ENCODE measurements at regions not wholly inside any gene's neighbourhood (a gene's known extent, or its start where the extent isn't known, plus 50 kb on each side); places are given as distances from the start of the nearest gene placed in this dataset.

- no peaks in the 10 kb centered on the region for H3K79me2 ChIP-seq (ENCODE audit: low read length)
- H3F3A ChIP-seq (ENCODE audit: insufficient read depth, low read length): no peaks in the 10 kb centered on the region
- H3K9me3 ChIP-seq (replicated peaks; ENCODE audit: insufficient read depth, low read length): no peaks in the 10 kb centered on the region
- H3K27me3 ChIP-seq (replicated peaks; ENCODE audit: insufficient read depth, low read length): no peaks in the 10 kb centered on the region
- H3K4me3 ChIP-seq (ENCODE audit: low read length): no peak overlapping the region
- no peaks in the 10 kb centered on the region for H3K36me3 ChIP-seq (replicated peaks; ENCODE audit: insufficient read depth, low read length)
- no peak overlapping the region for H3K9ac ChIP-seq (ENCODE audit: low read length)
- TF ChIP-seq EZH2 (optimal IDR thresholded peaks at IDR 0.05; ENCODE audit: low read depth, low read length): no peak
- TF ChIP-seq, protein P1, sequence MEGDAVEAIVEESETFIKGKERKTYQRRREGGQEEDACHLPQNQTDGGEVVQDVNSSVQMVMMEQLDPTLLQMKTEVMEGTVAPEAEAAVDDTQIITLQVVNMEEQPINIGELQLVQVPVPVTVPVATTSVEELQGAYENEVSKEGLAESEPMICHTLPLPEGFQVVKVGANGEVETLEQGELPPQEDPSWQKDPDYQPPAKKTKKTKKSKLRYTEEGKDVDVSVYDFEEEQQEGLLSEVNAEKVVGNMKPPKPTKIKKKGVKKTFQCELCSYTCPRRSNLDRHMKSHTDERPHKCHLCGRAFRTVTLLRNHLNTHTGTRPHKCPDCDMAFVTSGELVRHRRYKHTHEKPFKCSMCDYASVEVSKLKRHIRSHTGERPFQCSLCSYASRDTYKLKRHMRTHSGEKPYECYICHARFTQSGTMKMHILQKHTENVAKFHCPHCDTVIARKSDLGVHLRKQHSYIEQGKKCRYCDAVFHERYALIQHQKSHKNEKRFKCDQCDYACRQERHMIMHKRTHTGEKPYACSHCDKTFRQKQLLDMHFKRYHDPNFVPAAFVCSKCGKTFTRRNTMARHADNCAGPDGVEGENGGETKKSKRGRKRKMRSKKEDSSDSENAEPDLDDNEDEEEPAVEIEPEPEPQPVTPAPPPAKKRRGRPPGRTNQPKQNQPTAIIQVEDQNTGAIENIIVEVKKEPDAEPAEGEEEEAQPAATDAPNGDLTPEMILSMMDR (IDR thresholded peaks at IDR 0.05; ENCODE audit: low read length): no peak
- TF ChIP-seq EZH2phosphoT487 (IDR thresholded peaks at IDR 0.05; ENCODE audit: low read length): no peak
- H3K4me1 ChIP-seq (ENCODE audit: low read length): no peaks in the 10 kb centered on the region
- no peaks in the 10 kb centered on the region for H4K20me1 ChIP-seq (ENCODE audit: insufficient read depth, low read length)
- DNase-seq: no peak
- no peak overlapping the region for H3K27ac ChIP-seq (ENCODE audit: low read length)
- H3K4me2 ChIP-seq (ENCODE audit: low read depth, low read length): no peak overlapping the region
- H3K9me2 ChIP-seq (replicated peaks; ENCODE audit: insufficient read depth, low read length): no peaks in the 10 kb centered on the region
- no peak overlapping the region for H2AFZ ChIP-seq (ENCODE audit: low read length)
These were observed 609.8 kb upstream of the KLF12 start for GRCh38 chr13:74743992-74744391.

GRCh38 chr13:74741732-74742131 is 607.5 kb upstream of the KLF12 start:
- no peaks in the 10 kb centered on the region for H3K9me3 ChIP-seq (replicated peaks; ENCODE audit: insufficient read depth, low read length)
- DNase-seq: no peak

DNA sequence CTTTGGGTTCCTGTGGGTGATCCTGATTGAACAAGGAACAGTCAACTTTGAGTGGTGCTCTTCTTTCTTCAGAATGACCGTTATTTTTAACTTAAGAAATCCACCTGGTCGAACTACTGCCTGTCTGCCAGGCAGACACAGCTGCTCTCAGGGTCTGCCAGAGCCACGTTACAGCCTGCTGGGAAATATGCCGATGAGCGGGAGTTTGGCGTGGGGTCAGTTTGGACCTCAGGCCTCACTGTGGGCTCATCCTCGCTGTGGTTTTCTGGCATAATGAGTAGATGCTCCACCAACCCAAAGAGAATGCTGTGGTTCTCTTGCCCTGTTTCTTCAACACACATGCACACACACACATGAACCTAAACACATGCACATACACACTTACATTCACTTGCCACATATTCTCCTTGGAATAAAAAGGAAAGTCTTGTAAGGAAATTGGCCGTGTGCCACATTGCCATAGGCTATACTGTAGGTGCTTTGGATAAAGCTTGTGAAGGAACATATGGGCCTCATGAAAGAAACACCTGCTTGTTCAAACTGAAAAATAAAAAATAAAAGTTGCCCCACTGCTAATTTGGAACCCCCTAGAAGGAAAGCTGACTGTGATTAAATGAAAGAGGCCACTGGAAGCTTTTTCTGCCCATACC is 598.7 kb upstream of the KLF12 start:
- H2AFZ ChIP-seq (ENCODE audit: low read length): no peak overlapping the region

More at GRCh38 chr13:74741732-74742131, 607.5 kb upstream of the KLF12 start:
- no peaks in the 10 kb centered on the region for H3K9me2 ChIP-seq (replicated peaks; ENCODE audit: insufficient read depth, low read length)
- H3K27ac ChIP-seq (ENCODE audit: low read length): no peak overlapping the region
- H3K9ac ChIP-seq (ENCODE audit: low read length): no peak overlapping the region
- no peaks in the 10 kb centered on the region for H3K4me1 ChIP-seq (ENCODE audit: low read length)
- TF ChIP-seq, protein P1 (IDR thresholded peaks at IDR 0.05; ENCODE audit: low read length): no peak
- TF ChIP-seq EZH2phosphoT487 (IDR thresholded peaks at IDR 0.05; ENCODE audit: low read length) (no peak), EZH2 (optimal IDR thresholded peaks at IDR 0.05; ENCODE audit: low read depth, low read length) (no peak)
- H3K79me2 ChIP-seq (ENCODE audit: low read length): no peaks in the 10 kb centered on the region
- no peaks in the 10 kb centered on the region for H3K27me3 ChIP-seq (replicated peaks; ENCODE audit: insufficient read depth, low read length)
- H2AFZ ChIP-seq (ENCODE audit: low read length): no peak overlapping the region
- no peaks in the 10 kb centered on the region for H3K36me3 ChIP-seq (replicated peaks; ENCODE audit: insufficient read depth, low read length)
- no peaks in the 10 kb centered on the region for H3F3A ChIP-seq (ENCODE audit: insufficient read depth, low read length)
- no peak overlapping the region for H3K4me2 ChIP-seq (ENCODE audit: low read depth, low read length)
- no peak overlapping the region for H3K4me3 ChIP-seq (ENCODE audit: low read length)
- no peaks in the 10 kb centered on the region for H4K20me1 ChIP-seq (ENCODE audit: insufficient read depth, low read length)

More for the DNA sequence above, 598.7 kb upstream of the KLF12 start:
- no peak overlapping the region for H3K4me3 ChIP-seq (ENCODE audit: low read length)
- no peaks in the 10 kb centered on the region for H4K20me1 ChIP-seq (ENCODE audit: insufficient read depth, low read length)
- no peak for TF ChIP-seq EZH2 (optimal IDR thresholded peaks at IDR 0.05; ENCODE audit: low read depth, low read length)
- TF ChIP-seq EZH2phosphoT487 (IDR thresholded peaks at IDR 0.05; ENCODE audit: low read length): no peak
- TF ChIP-seq, protein P1 (IDR thresholded peaks at IDR 0.05; ENCODE audit: low read length): no peak
- H3K9me2 ChIP-seq (replicated peaks; ENCODE audit: insufficient read depth, low read length): no peaks in the 10 kb centered on the region
- no peak overlapping the region for H3K4me2 ChIP-seq (ENCODE audit: low read depth, low read length)
- H3K36me3 ChIP-seq (replicated peaks; ENCODE audit: insufficient read depth, low read length): no peaks in the 10 kb centered on the region
- H3K9ac ChIP-seq (ENCODE audit: low read length): no peak overlapping the region
- no peaks in the 10 kb centered on the region for H3F3A ChIP-seq (ENCODE audit: insufficient read depth, low read length)
- no peak for DNase-seq
- no peaks in the 10 kb centered on the region for H3K79me2 ChIP-seq (ENCODE audit: low read length)
- H3K9me3 ChIP-seq (replicated peaks; ENCODE audit: insufficient read depth, low read length): no peaks in the 10 kb centered on the region
- H3K4me1 ChIP-seq (ENCODE audit: low read length): no peaks in the 10 kb centered on the region
- H3K27ac ChIP-seq (ENCODE audit: low read length): no peak overlapping the region
- H3K27me3 ChIP-seq (replicated peaks; ENCODE audit: insufficient read depth, low read length): no peaks in the 10 kb centered on the region
